Stimulated activated CD4-positive, alpha-beta T cell treated with anti-CD3 and anti-CD28 coated beads, Interleukin-1b, Interleukin-23, amount 100 ng/mL, for 24 hours (primary cell): ENCODE measurements at regions not wholly inside any gene's neighbourhood (a gene's known extent, or its start where the extent isn't known, plus 50 kb on each side); places are given as distances from the start of the nearest gene placed in this dataset.

Experiments used
- DNase-seq, 4 experiments: peaks; one replicate each; pipeline ENCODE4 v3.0.0-alpha.2; 2020; ENCODE audit warnings: low read depth in 4 of 4, low spot score in 1 of 4

- DNase-seq, result no peak
These were observed 484.1 kb upstream of the NFIA start for GRCh38 chr1:60598041-60598910.

GRCh38 chr1:60596791-60597750 is 485.3 kb upstream of the NFIA start:
- DNase-seq, result no peak

GRCh38 chr1:60591583-60591982 is 490.8 kb upstream of the NFIA start:
- DNase-seq, result no peak

- no peak for DNase-seq
These were observed 492.4 kb upstream of the NFIA start for GRCh38 chr1:60589916-60590315.

GRCh38 chr1:60589046-60589748 is 493.2 kb upstream of the NFIA start:
- DNase-seq, result no peak

GRCh38 chr1:60584371-60584770 is 498.0 kb upstream of the NFIA start:
- no peak for DNase-seq

GRCh38 chr1:60583696-60584095 is 498.7 kb upstream of the NFIA start:
- no peak for DNase-seq

- DNase-seq, result no peak
These were observed 500.7 kb upstream of the NFIA start for GRCh38 chr1:60581455-60582220.

- DNase-seq, result no peak
These were observed 503.5 kb upstream of the C1orf87 start for GRCh38 chr1:60577029-60577428.

- DNase-seq, result no peak
These were observed 501.9 kb upstream of the C1orf87 start for GRCh38 chr1:60575326-60575977.

GRCh38 chr1:60573726-60574409 is 500.3 kb upstream of the C1orf87 start:
- no peak for DNase-seq

- DNase-seq, result no peak
These were observed 499.6 kb upstream of the C1orf87 start for GRCh38 chr1:60573121-60573520.

GRCh38 chr1:60572378-60572777 is 498.8 kb upstream of the C1orf87 start:
- DNase-seq, result no peak

- no peak for DNase-seq
These were observed 498.2 kb upstream of the C1orf87 start for GRCh38 chr1:60571811-60572210.

- DNase-seq, result no peak
These were observed 495.6 kb upstream of the C1orf87 start for GRCh38 chr1:60569189-60569588.

- DNase-seq, result no peak
These were observed 493.7 kb upstream of the C1orf87 start for GRCh38 chr1:60567256-60567655.

- no peak for DNase-seq
These were observed 491.6 kb upstream of the C1orf87 start for GRCh38 chr1:60564916-60565750.

GRCh38 chr1:60563777-60564535 is 490.4 kb upstream of the C1orf87 start:
- DNase-seq, result no peak
